ENCODE measurements at regions not wholly inside any gene's neighbourhood (a gene's known extent, or its start where the extent isn't known, plus 50 kb on each side); places are given as distances from the start of the nearest gene placed in this dataset.

DNA sequence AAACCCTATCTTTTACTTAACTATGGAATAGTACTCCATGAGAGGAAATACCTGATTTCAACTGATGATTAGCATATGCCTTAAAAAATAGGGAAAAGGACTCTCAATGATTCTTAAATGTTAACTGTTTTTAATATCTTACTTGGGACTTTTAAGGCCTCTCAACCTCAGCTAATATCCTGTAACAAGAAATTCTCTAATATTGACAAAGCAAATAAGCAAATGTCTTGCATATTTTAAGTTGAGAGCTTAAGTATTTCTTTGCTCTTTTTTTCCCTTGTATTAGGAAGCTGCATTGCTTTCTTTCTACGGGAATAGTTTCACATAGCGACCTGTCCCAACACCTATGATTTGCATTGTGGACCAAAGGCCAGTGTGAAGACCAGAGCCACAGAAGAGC is 249.9 kb downstream of the BCAT1 start:
- TF ChIP-seq, protein P1, sequence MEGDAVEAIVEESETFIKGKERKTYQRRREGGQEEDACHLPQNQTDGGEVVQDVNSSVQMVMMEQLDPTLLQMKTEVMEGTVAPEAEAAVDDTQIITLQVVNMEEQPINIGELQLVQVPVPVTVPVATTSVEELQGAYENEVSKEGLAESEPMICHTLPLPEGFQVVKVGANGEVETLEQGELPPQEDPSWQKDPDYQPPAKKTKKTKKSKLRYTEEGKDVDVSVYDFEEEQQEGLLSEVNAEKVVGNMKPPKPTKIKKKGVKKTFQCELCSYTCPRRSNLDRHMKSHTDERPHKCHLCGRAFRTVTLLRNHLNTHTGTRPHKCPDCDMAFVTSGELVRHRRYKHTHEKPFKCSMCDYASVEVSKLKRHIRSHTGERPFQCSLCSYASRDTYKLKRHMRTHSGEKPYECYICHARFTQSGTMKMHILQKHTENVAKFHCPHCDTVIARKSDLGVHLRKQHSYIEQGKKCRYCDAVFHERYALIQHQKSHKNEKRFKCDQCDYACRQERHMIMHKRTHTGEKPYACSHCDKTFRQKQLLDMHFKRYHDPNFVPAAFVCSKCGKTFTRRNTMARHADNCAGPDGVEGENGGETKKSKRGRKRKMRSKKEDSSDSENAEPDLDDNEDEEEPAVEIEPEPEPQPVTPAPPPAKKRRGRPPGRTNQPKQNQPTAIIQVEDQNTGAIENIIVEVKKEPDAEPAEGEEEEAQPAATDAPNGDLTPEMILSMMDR (conservative IDR thresholded peaks at IDR 0.05; ENCODE audit: low read length), result no peak
- DNase-seq (ENCODE audit: low read depth), result no peak
- H3K4me3 ChIP-seq (ENCODE audit: low read length), result no peak overlapping the region

DNA sequence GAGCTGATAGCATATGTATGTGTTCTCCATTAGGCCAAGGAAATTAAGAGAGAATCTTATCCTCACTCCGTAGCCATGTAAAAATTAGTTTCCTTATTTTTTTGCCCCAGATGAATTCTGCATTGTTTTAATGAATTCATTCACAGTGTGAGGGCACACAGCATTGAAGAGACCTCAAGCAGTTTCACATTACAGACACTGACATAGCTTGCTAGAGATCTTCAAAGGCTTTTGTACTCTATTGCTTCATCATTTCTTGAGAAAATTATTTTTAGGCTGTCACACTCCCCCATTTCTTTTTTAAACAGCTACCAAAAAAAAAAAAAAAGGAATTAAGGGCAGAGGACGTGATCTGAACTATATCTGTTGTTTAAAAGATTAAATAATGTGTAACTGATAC is 251.1 kb downstream of the BCAT1 start:
- H3K4me3 ChIP-seq (ENCODE audit: low read length), result no peak overlapping the region
- TF ChIP-seq, protein P1 (conservative IDR thresholded peaks at IDR 0.05; ENCODE audit: low read length), result no peak
- no peak for DNase-seq (ENCODE audit: low read depth)

DNA sequence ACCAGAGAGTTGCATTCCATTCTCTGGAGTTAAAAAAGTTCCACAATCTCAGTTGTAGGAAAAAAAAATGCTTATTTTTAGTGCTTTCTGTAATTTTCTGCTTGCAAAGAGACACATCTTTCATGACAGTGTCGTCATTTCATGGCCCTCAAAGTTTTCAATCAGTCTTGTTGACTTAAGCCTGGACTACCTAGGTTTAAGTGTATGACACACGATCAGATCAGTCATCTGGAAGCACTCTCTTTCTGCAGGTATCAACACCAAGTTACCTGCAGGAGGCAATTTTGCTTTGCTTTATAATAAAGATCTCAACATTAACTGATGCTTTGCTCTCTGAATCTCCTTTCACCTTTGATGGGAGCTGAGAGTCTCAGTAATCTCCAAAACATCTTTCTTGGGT is 251.6 kb downstream of the BCAT1 start:
- TF ChIP-seq, protein P1 (conservative IDR thresholded peaks at IDR 0.05; ENCODE audit: low read length), result no peak
- DNase-seq (ENCODE audit: low read depth), result no peak
- H3K4me3 ChIP-seq (ENCODE audit: low read length), result no peak overlapping the region

DNA sequence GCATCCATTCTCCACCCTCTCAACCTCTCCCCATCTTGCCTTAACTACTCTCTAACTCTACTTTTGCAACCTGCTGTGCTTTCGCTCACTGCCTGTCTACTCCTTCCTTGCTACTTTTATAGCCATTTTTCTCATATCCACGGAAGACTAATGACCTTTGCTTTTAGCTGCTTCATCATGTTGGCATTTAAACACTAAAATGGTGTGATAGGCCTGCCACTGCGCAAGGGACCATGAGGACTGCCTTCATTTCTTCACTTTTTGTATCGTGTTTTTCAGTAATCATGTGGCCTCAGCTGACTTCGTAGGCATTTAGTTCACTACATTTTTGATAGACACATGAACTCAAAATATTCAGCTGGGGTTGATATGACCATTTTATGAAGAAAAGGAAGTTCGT is 252.1 kb downstream of the BCAT1 start:
- TF ChIP-seq, protein P1 (conservative IDR thresholded peaks at IDR 0.05; ENCODE audit: low read length), result no peak
- no peak for DNase-seq (ENCODE audit: low read depth)
- H3K4me3 ChIP-seq (ENCODE audit: low read length), result no peak overlapping the region

DNA sequence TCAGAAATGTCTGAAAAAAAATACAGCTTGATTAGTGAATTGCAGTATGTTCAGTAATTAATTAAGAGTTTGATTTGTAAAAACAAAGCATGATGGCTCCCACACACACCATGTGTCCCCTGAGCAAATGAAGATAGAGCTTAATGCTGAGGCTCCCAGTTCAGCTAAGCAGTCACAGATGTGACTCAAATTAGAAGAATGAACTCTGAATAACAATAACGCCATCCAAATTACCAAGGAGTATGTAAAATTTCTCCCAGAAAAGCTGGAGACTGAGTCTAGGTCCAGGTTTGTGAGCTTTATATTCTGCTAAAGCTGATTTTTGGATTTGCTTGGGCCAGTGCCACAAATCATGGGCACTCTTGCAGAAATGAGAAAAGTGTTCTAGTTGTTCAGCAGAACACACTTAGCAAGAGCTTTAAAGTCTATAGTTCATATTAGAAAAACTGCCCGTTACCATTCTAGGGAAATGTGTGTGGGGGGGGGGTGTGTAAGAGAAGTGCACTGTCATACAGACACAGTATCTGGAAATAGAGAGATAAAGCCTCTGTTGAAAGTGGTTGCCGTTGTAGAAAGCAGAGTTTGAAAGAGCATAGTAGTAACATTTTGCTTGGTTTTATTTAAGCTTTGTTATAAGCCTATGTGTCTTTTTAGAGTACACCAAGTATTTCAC is 253.1 kb downstream of the BCAT1 start:
- no peak for DNase-seq (ENCODE audit: low read depth)
- TF ChIP-seq, protein P1 (conservative IDR thresholded peaks at IDR 0.05; ENCODE audit: low read length), result no peak

DNA sequence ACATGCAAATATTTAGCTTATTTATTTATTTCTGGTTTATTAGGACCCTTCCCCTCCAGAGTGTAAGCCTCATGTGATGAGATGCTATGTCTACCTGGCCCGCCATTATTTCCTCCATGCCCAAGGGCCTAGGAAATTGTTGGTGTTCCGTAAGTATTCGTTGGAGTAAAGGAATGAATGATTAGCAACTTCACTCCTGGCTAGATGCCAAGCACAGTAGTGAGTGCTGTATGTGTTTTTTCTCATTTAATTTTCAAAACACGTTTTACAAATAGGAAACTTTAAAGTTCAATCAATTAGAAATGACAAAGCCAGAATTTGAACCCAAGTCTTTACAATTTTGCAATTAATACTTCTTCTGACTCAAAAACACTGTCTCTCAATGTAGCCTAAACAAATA is 253.8 kb downstream of the BCAT1 start:
- no peak for DNase-seq (ENCODE audit: low read depth)
- H3K4me3 ChIP-seq (ENCODE audit: low read length), result no peak overlapping the region
- TF ChIP-seq, protein P1 (conservative IDR thresholded peaks at IDR 0.05; ENCODE audit: low read length), result no peak

More for the DNA sequence above, 253.1 kb downstream of the BCAT1 start:
- no peak overlapping the region for H3K4me3 ChIP-seq (ENCODE audit: low read length)

DNA sequence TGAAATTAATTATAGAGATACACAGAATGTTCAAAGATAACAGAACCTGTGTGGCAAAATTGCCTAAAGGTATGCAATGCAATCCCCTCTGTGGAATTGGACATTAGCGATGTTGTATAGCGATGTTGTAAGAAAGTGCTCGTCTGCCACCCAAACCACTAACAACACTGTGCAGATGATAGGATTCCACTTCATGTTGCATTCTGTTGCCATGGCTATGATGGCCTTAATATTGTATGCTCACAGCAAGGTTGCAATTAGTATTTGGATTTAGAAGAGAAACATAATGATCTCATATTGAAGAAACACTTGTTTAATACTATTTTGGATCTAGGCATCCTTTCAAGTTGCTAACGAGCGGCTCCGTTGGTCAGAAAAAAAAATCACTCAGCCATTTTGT is 260.3 kb downstream of the BCAT1 start:
- no peak overlapping the region for H3K4me3 ChIP-seq (ENCODE audit: low read length)
- no peak for DNase-seq (ENCODE audit: low read depth)
- TF ChIP-seq, protein P1 (conservative IDR thresholded peaks at IDR 0.05; ENCODE audit: low read length), result no peak

Measured in AG10803 (cell line).